ENCODE measurements at regions not wholly inside any gene's neighbourhood (a gene's known extent, or its start where the extent isn't known, plus 50 kb on each side); places are given as distances from the start of the nearest gene placed in this dataset.

GRCh38 chrX:5716666-5717065 is 512.0 kb downstream of the NLGN4X start:
- Histone ChIP-seq H3K36me3 (ENCODE audit: control insufficient read depth in 4 of 4, insufficient read depth in 3 of 4, low read depth in 1 of 4, low read length in 3 of 4) (no peaks in the 10 kb centered on the region), H3K27ac (ENCODE audit: low read depth in 1 of 2, low read length in 2 of 2) (no peak overlapping the region), H3K4me3 (ENCODE audit: low read depth in 1 of 3, low read length in 3 of 3) (no peak overlapping the region), H3K27me3 (ENCODE audit: control insufficient read depth in 4 of 4, insufficient read depth in 4 of 4, low read length in 3 of 4) (no peaks in the 10 kb centered on the region), H3K4me1 (ENCODE audit: control insufficient read depth in 4 of 4, insufficient read depth in 4 of 4, low read length in 3 of 4) (no peaks in the 10 kb centered on the region), H3K9ac (ENCODE audit: low read depth in 1 of 2, low read length in 2 of 2) (no peak overlapping the region), H3K9me3 (ENCODE audit: control insufficient read depth in 4 of 4, low read length in 3 of 4) (no peaks in the 10 kb centered on the region)
- whole genome bisulfite sequencing: 53% methylated on average over 2 of the region's 2 CpGs
- no peak for DNase-seq (ENCODE audit: low spot score)
- TF ChIP-seq ATF3 (IDR thresholded peaks at IDR 0.05) (no peak), EGR1 (IDR thresholded peaks at IDR 0.05; ENCODE audit: low read depth in 2 of 2) (no peak), SP1 (IDR thresholded peaks at IDR 0.05) (no peak), ZBTB33 (IDR thresholded peaks at IDR 0.05) (no peak), TAF1 (conservative IDR thresholded peaks at IDR 0.05) (no peak), HNF4G (IDR thresholded peaks at IDR 0.05) (no peak), NR2F2 (IDR thresholded peaks at IDR 0.05) (no peak), RAD21 (IDR thresholded peaks at IDR 0.05) (no peak), REST (IDR thresholded peaks at IDR 0.05) (no peak), CTCF (IDR thresholded peaks at IDR 0.05; ENCODE audit: low read depth, low read length, missing input control) (no peak), JUND (IDR thresholded peaks at IDR 0.05) (no peak)

- no peak for TF ChIP-seq FOXA2 (IDR thresholded peaks at IDR 0.05)
- TF ChIP-seq SP1 (IDR thresholded peaks at IDR 0.05): no peak
- TF ChIP-seq YY1 (IDR thresholded peaks at IDR 0.05): no peak
- no peak for TF ChIP-seq FOXA1 (IDR thresholded peaks at IDR 0.05)
- no peak for TF ChIP-seq NR2F2 (IDR thresholded peaks at IDR 0.05)
- no peak for TF ChIP-seq REST (IDR thresholded peaks at IDR 0.05)
- no peak for TF ChIP-seq TAF1 (conservative IDR thresholded peaks at IDR 0.05)
- Histone ChIP-seq H3K27me3 (ENCODE audit: control insufficient read depth in 4 of 4, insufficient read depth in 4 of 4, low read length in 3 of 4) (no peaks in the 10 kb centered on the region), H3K4me1 (ENCODE audit: control insufficient read depth in 4 of 4, insufficient read depth in 4 of 4, low read length in 3 of 4) (no peaks in the 10 kb centered on the region), H3K27ac (ENCODE audit: low read depth in 1 of 2, low read length in 2 of 2) (no peak overlapping the region), H3K4me3 (ENCODE audit: low read depth in 1 of 3, low read length in 3 of 3) (no peak overlapping the region), H3K36me3 (ENCODE audit: control insufficient read depth in 4 of 4, insufficient read depth in 3 of 4, low read depth in 1 of 4, low read length in 3 of 4) (no peaks in the 10 kb centered on the region), H3K9me3 (ENCODE audit: control insufficient read depth in 4 of 4, low read length in 3 of 4) (no peaks in the 10 kb centered on the region), H3K9ac (ENCODE audit: low read depth in 1 of 2, low read length in 2 of 2) (no peak overlapping the region)
- 53% methylated on average over 4 of the region's 4 CpGs for WGBS
- DNase-seq (ENCODE audit: low spot score): no peak
Observed at GRCh38 chrX:5708251-5708650, 520.4 kb downstream of the NLGN4X start.

Measured in liver (tissue), 8 donors.